Breast epithelium (tissue), 3 donors: ENCODE measurements at regions not wholly inside any gene's neighbourhood (a gene's known extent, or its start where the extent isn't known, plus 50 kb on each side); places are given as distances from the start of the nearest gene placed in this dataset.

ENCODE experiments used
- CTCF ChIP-seq, 3 donors: fragments of 450-650 bp; IDR thresholded peaks; one replicate each; pipeline ENCODE4 v1.5.1; 2016 to 2017; ENCODE audit warnings: antibody characterized with exemption in 3 of 3, mild to moderate bottlenecking in 3 of 3, moderate library complexity in 3 of 3
- POLR2A ChIP-seq: fragments of 450-650 bp; IDR thresholded peaks from one replicate; pipeline ENCODE4 v1.6.1; 2016; ENCODE audit warnings: antibody characterized with exemption, mild to moderate bottlenecking, moderate library complexity
- POLR2AphosphoS5 ChIP-seq, 3 donors: sonication (generic); formaldehyde crosslinking; IDR thresholded peaks; one replicate each; pipeline ENCODE4 v1.6.1; 2017; ENCODE audit warnings: antibody characterized with exemption in 3 of 3

GRCh38 chr10:70960316-70960715 lies 72.0 kb upstream of the PCBD1 start:
- TF ChIP-seq CTCF (IDR thresholded peaks at IDR 0.05) (no peak), POLR2A (no peak), POLR2AphosphoS5 (IDR thresholded peaks at IDR 0.05) (no peak)
